ENCODE measurements at regions not wholly inside any gene's neighbourhood (a gene's known extent, or its start where the extent isn't known, plus 50 kb on each side); places are given as distances from the start of the nearest gene placed in this dataset.
A peak's percentile ranks its signal among the peaks of the same experiment; 100 is the strongest.

GRCh38 chr11:33970984-33971466 is 79.1 kb upstream of the LMO2 start:
- TF ChIP-seq CTCF (IDR thresholded peaks at IDR 0.05): peak; percentile 74
- TF ChIP-seq EZH2 (IDR thresholded peaks at IDR 0.05): no peak
- TF ChIP-seq EZH2phosphoT487 (IDR thresholded peaks at IDR 0.05): no peak
